Prostate gland (tissue), 2 donors: ENCODE measurements at regions not wholly inside any gene's neighbourhood (a gene's known extent, or its start where the extent isn't known, plus 50 kb on each side); places are given as distances from the start of the nearest gene placed in this dataset.

Experiments used
- POLR2AphosphoS5 ChIP-seq: sonication (generic); formaldehyde crosslinking; IDR thresholded peaks from one replicate; pipeline ENCODE4 v1.6.1; 2017; ENCODE audit warnings: antibody characterized with exemption
- TF ChIP-seq, protein P1 (sequence below), 4 experiments: fragments of 200-600 bp in 2 of 4; fragments of 450-650 bp in 2 of 4; sonication (generic) in 2 of 4; IDR thresholded peaks; 1 replicate in 3 of 4; 2 replicates in 1 of 4; pipeline ENCODE4 v1.5.1; 2016 to 2019; ENCODE audit warnings: antibody characterized with exemption in 4 of 4, mild to moderate bottlenecking in 2 of 4, moderate library complexity in 2 of 4

DNA sequence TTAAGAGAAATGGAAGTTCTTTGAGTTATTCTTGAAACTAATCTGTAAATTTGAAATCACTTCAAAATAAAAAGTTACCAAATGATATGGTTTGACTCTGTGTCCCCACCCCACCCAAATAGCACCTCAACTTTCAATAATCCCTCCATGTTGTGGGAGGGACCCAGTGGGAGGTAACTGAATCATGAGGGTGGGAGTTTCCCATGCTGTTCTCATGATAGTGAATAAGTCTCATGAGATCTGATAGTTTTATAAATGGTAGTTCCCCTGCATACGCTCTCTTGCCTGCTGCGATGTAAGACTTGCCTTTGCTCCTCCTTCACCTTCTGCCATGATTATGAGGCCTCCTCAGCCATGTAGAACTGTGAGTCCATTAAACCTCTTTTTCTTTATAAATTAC lies 690.7 kb upstream of the ZNF385D start:
- TF ChIP-seq, protein P1, sequence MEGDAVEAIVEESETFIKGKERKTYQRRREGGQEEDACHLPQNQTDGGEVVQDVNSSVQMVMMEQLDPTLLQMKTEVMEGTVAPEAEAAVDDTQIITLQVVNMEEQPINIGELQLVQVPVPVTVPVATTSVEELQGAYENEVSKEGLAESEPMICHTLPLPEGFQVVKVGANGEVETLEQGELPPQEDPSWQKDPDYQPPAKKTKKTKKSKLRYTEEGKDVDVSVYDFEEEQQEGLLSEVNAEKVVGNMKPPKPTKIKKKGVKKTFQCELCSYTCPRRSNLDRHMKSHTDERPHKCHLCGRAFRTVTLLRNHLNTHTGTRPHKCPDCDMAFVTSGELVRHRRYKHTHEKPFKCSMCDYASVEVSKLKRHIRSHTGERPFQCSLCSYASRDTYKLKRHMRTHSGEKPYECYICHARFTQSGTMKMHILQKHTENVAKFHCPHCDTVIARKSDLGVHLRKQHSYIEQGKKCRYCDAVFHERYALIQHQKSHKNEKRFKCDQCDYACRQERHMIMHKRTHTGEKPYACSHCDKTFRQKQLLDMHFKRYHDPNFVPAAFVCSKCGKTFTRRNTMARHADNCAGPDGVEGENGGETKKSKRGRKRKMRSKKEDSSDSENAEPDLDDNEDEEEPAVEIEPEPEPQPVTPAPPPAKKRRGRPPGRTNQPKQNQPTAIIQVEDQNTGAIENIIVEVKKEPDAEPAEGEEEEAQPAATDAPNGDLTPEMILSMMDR (IDR thresholded peaks at IDR 0.05) = no peak
- no peak for TF ChIP-seq POLR2AphosphoS5
